DOHH2 (cell line): ENCODE measurements at regions not wholly inside any gene's neighbourhood (a gene's known extent, or its start where the extent isn't known, plus 50 kb on each side); places are given as distances from the start of the nearest gene placed in this dataset.
"Not testable (repeated sequence)": the region's sequence is repeated elsewhere in the genome, so short reads cannot be mapped to it uniquely, and the experiment has no call there.

ENCODE experiments used
- EZH2phosphoT487 ChIP-seq: fragments of 200-600 bp; sonication (generic); IDR thresholded peaks from 2 replicates; pipeline ENCODE4 v1.6.1; 2017; ENCODE audit warnings: borderline replicate concordance, mild to moderate bottlenecking, antibody characterized with exemption, low read length, moderate library complexity, mixed read lengths
- TF ChIP-seq, protein P1 (sequence below): fragments of 200-600 bp; sonication (generic); IDR thresholded peaks from one replicate; pipeline ENCODE4 v1.5.1; 2014; ENCODE audit warnings: antibody characterized with exemption, mild to moderate bottlenecking, low read depth, low read length; ENCODE audit not compliant: poor library complexity, severe bottlenecking

DNA sequence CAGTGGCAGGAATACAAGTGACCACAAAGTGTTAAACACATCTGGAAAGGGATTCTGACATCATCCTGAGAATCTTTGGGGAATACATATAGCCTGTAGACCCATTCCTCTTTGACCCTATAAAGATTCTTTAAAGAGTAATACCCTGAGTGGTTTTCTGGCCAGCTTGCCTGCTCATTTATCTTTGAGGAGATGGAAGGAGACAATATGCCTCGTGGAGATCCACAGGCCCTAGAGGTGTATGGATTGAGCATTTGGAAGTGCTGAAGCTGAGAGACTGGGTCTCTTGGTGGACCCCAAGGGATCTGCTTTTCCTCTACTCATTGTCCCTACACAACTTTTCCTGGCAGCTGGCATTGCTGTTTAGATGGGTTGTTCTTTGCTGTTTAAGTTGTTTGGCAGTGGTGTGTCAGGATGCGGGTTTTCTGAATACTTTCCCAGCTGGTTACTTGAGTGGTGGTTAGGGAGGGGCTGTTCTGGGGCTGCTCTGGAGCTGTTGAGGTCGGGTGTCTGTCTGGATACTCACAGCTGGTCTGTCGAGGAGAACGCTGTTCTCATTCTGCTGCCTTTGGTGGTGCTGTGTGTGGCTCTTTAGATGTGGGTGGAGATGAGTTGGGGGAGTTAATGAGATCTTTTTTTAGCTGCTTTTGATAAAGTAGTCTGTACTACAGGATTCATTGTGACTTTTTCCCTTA, 50.1 kb upstream of the FAM72C start:
- TF ChIP-seq, protein P1, sequence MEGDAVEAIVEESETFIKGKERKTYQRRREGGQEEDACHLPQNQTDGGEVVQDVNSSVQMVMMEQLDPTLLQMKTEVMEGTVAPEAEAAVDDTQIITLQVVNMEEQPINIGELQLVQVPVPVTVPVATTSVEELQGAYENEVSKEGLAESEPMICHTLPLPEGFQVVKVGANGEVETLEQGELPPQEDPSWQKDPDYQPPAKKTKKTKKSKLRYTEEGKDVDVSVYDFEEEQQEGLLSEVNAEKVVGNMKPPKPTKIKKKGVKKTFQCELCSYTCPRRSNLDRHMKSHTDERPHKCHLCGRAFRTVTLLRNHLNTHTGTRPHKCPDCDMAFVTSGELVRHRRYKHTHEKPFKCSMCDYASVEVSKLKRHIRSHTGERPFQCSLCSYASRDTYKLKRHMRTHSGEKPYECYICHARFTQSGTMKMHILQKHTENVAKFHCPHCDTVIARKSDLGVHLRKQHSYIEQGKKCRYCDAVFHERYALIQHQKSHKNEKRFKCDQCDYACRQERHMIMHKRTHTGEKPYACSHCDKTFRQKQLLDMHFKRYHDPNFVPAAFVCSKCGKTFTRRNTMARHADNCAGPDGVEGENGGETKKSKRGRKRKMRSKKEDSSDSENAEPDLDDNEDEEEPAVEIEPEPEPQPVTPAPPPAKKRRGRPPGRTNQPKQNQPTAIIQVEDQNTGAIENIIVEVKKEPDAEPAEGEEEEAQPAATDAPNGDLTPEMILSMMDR = not testable (repeated sequence)
- TF ChIP-seq EZH2phosphoT487 = not testable (repeated sequence)
